ENCODE measurements at regions not wholly inside any gene's neighbourhood (a gene's known extent, or its start where the extent isn't known, plus 50 kb on each side); places are given as distances from the start of the nearest gene placed in this dataset.

DNA sequence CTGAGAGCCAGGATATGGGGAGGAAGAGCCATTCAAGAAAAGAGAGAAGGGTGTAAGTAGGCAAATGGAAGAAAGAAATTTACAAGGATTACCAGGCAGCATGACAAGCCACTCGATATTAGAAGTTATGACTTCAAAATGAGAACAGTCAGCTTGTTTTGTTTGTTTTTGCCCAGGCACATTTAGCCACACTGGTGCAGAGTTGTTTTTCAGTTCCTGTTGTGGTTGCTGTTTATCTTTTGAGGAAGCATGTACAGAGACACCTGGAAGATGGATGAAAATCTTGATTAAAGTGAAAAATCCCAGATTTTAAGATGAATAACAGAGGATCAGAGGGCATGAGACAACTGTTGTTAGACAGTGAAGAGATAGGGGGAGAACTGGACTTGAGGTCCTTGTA is 199.1 kb downstream of the MTRR start:
- TF ChIP-seq CTCF (IDR thresholded peaks at IDR 0.05; ENCODE audit: low read depth, low read length) (no peak), EZH2phosphoT487 (IDR thresholded peaks at IDR 0.05; ENCODE audit: low read depth) (no peak)
